A549 (cell line): ENCODE measurements at regions not wholly inside any gene's neighbourhood (a gene's known extent, or its start where the extent isn't known, plus 50 kb on each side); places are given as distances from the start of the nearest gene placed in this dataset.

ENCODE experiments used
- ATAC-seq, 2 experiments: fragments of 200-7000 bp in 1 of 2; fragments of >200 bp in 1 of 2; cut with Nextera tagmentation in 1 of 2; cut with Tn5 transposase in 1 of 2; 3 replicates each; pipeline versions ENCODE4 v1.8.0 to v1.9.1; 2018 to 2020; ENCODE audit warnings: mild to moderate bottlenecking in 1 of 2, moderate library complexity in 1 of 2
- CTCF ChIA-PET: fragments of 300-600 bp; sonication (Branson Sonifier 250); formaldehyde crosslinking; extraction: SDS; loops from one replicate; lab custom pipeline; 2021; ENCODE audit warnings: antibody characterized with exemption, inconsistent platforms; lab: Yijun Ruan, JAX
- POLR2A ChIA-PET: fragments of 350-600 bp; formaldehyde crosslinking; extraction: SDS; loops from one replicate; lab custom pipeline; 2021; ENCODE audit warnings: antibody characterized with exemption, inconsistent platforms; lab: Yijun Ruan, JAX
- DNase-seq, 2 experiments: peaks; one replicate each; pipeline versions ENCODE4 v3.0.0 to v3.0.0-alpha.2; 2011 to 2016; ENCODE audit warnings: low read depth in 1 of 2, low spot score in 1 of 2
- FAIRE-seq: peaks from 2 replicates; lab custom pipeline; 2011; peaks lifted over from hg19 to GRCh38; lab: Jason Lieb, UNC
- H3K27ac ChIP-seq, 2 experiments: fragments of >200 bp; sonication (Bioruptor Twin); formaldehyde crosslinking; 3 replicates each; pipeline ENCODE4 v1.5.1; 2016 to 2017
- H3K4me1 ChIP-seq: fragments of >200 bp; sonication (Bioruptor Twin); formaldehyde crosslinking; 3 replicates; pipeline ENCODE4 v1.6.1; 2016
- H3K4me2 ChIP-seq: fragments of >200 bp; sonication (Bioruptor Twin); formaldehyde crosslinking; 3 replicates; pipeline ENCODE4 v1.6.1; 2016
- H3K4me3 ChIP-seq: fragments of >200 bp; sonication (Bioruptor Twin); formaldehyde crosslinking; 3 replicates; pipeline ENCODE4 v1.5.1; 2016
- H3K9me3 ChIP-seq: fragments of >200 bp; sonication (Bioruptor Twin); formaldehyde crosslinking; 3 replicates; pipeline ENCODE4 v1.6.1; 2016
- ATOH8 ChIP-seq: fragments of 250-450 bp; sonication (Bioruptor Pico); IDR thresholded peaks from 2 replicates; pipeline ENCODE4 v1.5.0; 2020; ENCODE audit warnings: low read depth, mild to moderate bottlenecking, moderate library complexity
- BCL3 ChIP-seq: fragments of >200 bp; sonication (Bioruptor Twin); formaldehyde crosslinking; IDR thresholded peaks from 3 replicates; pipeline ENCODE4 v1.6.1; 2016
- BHLHE40 ChIP-seq: IDR thresholded peaks from 2 replicates; pipeline ENCODE4 v1.6.1; 2012; ENCODE audit warnings: low read depth, low read length, inconsistent platforms
- ESRRA ChIP-seq: fragments of 150-350 bp; IDR thresholded peaks from 2 replicates; pipeline ENCODE4 v1.6.1; 2014; ENCODE audit warnings: mild to moderate bottlenecking, low read length, borderline replicate concordance
- FOSL2 ChIP-seq, 2 experiments: fragments of 450-650 bp in 1 of 2; fragments of >200 bp in 1 of 2; sonication (Bioruptor Twin) in 1 of 2; formaldehyde crosslinking; IDR thresholded peaks; 2 replicates each; pipeline versions ENCODE4 v1.5.0 to v1.6.1; 2016 to 2020; ENCODE audit warnings: mild to moderate bottlenecking in 1 of 2, moderate library complexity in 1 of 2
- HOXA7 ChIP-seq: fragments of 250-450 bp; sonication (Bioruptor Pico); IDR thresholded peaks from 2 replicates; pipeline ENCODE4 v1.5.0; 2020; ENCODE audit warnings: mild to moderate bottlenecking, moderate library complexity
- JUNB ChIP-seq: fragments of >200 bp; sonication (Bioruptor Twin); formaldehyde crosslinking; IDR thresholded peaks from 2 replicates; pipeline ENCODE4 v1.6.1; 2016
- KDM1A ChIP-seq: fragments of 200-600 bp; sonication (generic); IDR thresholded peaks from 2 replicates; pipeline ENCODE4 v1.6.1; 2016; ENCODE audit warnings: low read depth, mild to moderate bottlenecking
- MAZ ChIP-seq: fragments of 150-350 bp; IDR thresholded peaks from 2 replicates; pipeline ENCODE4 v1.6.1; 2014; ENCODE audit warnings: antibody characterized with exemption, low read depth, low read length, borderline replicate concordance
- RCOR1 ChIP-seq: fragments of 150-350 bp; IDR thresholded peaks from 2 replicates; pipeline ENCODE4 v1.6.1; 2014; ENCODE audit warnings: antibody characterized with exemption, low read length, low read depth
- REST ChIP-seq: fragments of 200-600 bp; sonication (generic); IDR thresholded peaks from 2 replicates; pipeline ENCODE4 v1.6.1; 2016; ENCODE audit warnings: antibody characterized with exemption, mild to moderate bottlenecking, moderate library complexity
- RNF2 ChIP-seq: fragments of 200-600 bp; sonication (generic); IDR thresholded peaks from 2 replicates; pipeline ENCODE4 v1.6.1; 2016; ENCODE audit warnings: low read depth, mild to moderate bottlenecking, antibody characterized with exemption, moderate library complexity, borderline replicate concordance
- SMC3 ChIP-seq: fragments of >200 bp; sonication (Bioruptor Twin); formaldehyde crosslinking; IDR thresholded peaks from 3 replicates; pipeline ENCODE4 v1.6.1; 2018; ENCODE audit warnings: inconsistent platforms
- TP53 ChIP-seq: fragments of 250-450 bp; sonication (Bioruptor Pico); IDR thresholded peaks from 2 replicates; pipeline ENCODE4 v1.5.0; 2021; ENCODE audit warnings: mild to moderate bottlenecking, moderate library complexity
- ZSCAN20 ChIP-seq: fragments of 250-450 bp; sonication (Bioruptor Pico); IDR thresholded peaks from 2 replicates; pipeline ENCODE4 v1.8.0; 2022; ENCODE audit warnings: mild to moderate bottlenecking, moderate library complexity
- WGBS: methylation state at CpG from one replicate; pipeline ENCODE4 v1.1.6; 2017; ENCODE audit errors: missing lambda C conversion rate; 5-methylcytosine and 5-hydroxymethylcytosine counted together

- no peak for TF ChIP-seq REST
- TF ChIP-seq ATOH8 (CRISPR knock-in tag), result no peak
Observed at GRCh38 chr12:89920866-89921265, 212.2 kb upstream of the ATP2B1 start (continued).

GRCh38 chr12:89919241-89919906 is 210.7 kb upstream of the ATP2B1 start:
- POLR2A ChIA-PET, result interaction anchor here (2.0 kb wide), 1 partner anchor 210 kb away, joined by 7 read pairs; the partner anchor contains the start of gene ATP2B1
- FAIRE-seq, result no peak
- no peak overlapping the region for H3K27ac ChIP-seq
- H3K4me2 ChIP-seq, result no peak overlapping the region
- ATAC-seq, result no peak
- TF ChIP-seq JUNB, result no peak
- TF ChIP-seq RCOR1, result no peak
- TF ChIP-seq REST, result no peak
- TF ChIP-seq SMC3, result no peak
- no peak for TF ChIP-seq ESRRA
- TF ChIP-seq HOXA7 (CRISPR knock-in tag), result no peak
- TF ChIP-seq BHLHE40, result no peak
- no peak for TF ChIP-seq BCL3
- TF ChIP-seq TP53 (CRISPR knock-in tag), result no peak
- no peak for TF ChIP-seq MAZ
- TF ChIP-seq KDM1A, result no peak
- no peak for TF ChIP-seq FOSL2 (IDR thresholded peaks at IDR 0.05)
- TF ChIP-seq FOSL2 (CRISPR knock-in tag; IDR thresholded peaks at IDR 0.05), result no peak
- TF ChIP-seq RNF2, result no peak
- no peak for TF ChIP-seq ZSCAN20 (CRISPR knock-in tag)
- H3K9me3 ChIP-seq, result no peaks in the 10 kb centered on the region
- H3K4me1 ChIP-seq, result peaks cover 8% of the 10 kb centered on the region
- no peak for DNase-seq
- WGBS, result 93% methylated on average over 26 of the region's 26 CpGs
- H3K4me3 ChIP-seq, result no peak overlapping the region
- CTCF ChIA-PET, result interaction anchor here (0.6 kb wide), 1 partner anchor 950 kb away, joined by 4 read pairs; no protein-coding TSS in a partner anchor
